ENCODE measurements at regions not wholly inside any gene's neighbourhood (a gene's known extent, or its start where the extent isn't known, plus 50 kb on each side); places are given as distances from the start of the nearest gene placed in this dataset.

DNA sequence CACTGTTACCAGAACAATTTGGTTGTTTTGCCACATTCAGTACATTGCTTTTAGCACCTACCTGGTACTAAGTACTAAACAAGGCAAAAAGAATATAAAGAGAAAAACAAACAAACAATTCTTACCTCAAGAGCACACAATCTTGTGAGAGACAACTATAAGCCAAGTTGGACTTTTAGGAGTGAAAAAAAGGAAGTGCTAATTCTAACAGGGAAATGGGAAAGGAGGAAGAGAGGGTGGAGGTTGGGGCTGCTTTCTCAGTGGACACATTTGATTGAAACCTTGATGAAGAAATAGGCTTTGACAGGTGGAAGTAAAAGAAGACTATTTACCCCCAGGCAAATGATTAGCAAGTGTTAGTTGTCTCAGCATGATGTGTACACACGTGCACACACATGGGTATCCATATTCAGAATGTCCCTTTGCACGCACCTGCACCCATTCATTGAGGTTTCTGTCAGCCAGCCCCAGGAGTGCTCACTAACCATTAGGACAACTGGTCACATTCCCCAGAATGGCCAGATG is 302.6 kb downstream of the ACTL7B start:
- intact Hi-C loops (cut with DNase I; ENCODE audit: low total_unique reads): no loop called here
- TF ChIP-seq, protein P1, sequence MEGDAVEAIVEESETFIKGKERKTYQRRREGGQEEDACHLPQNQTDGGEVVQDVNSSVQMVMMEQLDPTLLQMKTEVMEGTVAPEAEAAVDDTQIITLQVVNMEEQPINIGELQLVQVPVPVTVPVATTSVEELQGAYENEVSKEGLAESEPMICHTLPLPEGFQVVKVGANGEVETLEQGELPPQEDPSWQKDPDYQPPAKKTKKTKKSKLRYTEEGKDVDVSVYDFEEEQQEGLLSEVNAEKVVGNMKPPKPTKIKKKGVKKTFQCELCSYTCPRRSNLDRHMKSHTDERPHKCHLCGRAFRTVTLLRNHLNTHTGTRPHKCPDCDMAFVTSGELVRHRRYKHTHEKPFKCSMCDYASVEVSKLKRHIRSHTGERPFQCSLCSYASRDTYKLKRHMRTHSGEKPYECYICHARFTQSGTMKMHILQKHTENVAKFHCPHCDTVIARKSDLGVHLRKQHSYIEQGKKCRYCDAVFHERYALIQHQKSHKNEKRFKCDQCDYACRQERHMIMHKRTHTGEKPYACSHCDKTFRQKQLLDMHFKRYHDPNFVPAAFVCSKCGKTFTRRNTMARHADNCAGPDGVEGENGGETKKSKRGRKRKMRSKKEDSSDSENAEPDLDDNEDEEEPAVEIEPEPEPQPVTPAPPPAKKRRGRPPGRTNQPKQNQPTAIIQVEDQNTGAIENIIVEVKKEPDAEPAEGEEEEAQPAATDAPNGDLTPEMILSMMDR (IDR thresholded peaks at IDR 0.05): no peak
- no peak overlapping the region for H3K4me3 ChIP-seq
- peaks cover 0 to 6% (median 0%) of the 10 kb centered on the region in 4 donors for H3K4me1 ChIP-seq
- DNase-seq: no peak
- H3K27me3 ChIP-seq: no peaks in the 10 kb centered on the region
- H3K9me3 ChIP-seq: no peaks in the 10 kb centered on the region
- H3K36me3 ChIP-seq: no peaks in the 10 kb centered on the region
- no peak overlapping the region for H3K27ac ChIP-seq

DNA sequence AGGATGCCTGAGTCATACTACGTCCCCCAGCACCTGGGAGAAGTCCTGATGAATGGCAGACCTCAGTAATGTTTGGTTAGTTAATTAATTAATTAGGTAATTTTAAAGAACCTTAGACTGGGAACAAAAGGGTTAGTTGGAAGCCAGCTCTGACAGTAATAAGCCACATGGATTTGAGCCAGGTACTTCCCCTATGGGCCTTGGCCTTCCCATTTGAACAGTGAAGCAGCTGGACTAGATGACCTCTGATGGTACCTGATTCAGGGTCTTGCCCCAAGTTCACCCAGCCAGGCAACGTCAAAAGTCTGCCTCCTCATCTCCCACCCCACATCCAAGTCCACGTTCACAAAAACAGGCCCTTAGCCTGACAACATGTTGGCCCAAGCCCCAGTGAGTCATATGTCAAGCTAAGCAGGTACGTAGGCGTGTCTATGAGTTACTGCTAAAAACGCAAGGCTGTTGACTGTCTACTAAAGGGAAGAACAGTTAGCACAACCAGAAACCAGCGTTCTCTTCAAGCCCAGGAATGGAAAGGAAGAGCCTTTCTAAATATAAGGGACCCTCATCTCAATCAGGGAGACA is 303.2 kb downstream of the ACTL7B start:
- DNase-seq: no peak

DNA sequence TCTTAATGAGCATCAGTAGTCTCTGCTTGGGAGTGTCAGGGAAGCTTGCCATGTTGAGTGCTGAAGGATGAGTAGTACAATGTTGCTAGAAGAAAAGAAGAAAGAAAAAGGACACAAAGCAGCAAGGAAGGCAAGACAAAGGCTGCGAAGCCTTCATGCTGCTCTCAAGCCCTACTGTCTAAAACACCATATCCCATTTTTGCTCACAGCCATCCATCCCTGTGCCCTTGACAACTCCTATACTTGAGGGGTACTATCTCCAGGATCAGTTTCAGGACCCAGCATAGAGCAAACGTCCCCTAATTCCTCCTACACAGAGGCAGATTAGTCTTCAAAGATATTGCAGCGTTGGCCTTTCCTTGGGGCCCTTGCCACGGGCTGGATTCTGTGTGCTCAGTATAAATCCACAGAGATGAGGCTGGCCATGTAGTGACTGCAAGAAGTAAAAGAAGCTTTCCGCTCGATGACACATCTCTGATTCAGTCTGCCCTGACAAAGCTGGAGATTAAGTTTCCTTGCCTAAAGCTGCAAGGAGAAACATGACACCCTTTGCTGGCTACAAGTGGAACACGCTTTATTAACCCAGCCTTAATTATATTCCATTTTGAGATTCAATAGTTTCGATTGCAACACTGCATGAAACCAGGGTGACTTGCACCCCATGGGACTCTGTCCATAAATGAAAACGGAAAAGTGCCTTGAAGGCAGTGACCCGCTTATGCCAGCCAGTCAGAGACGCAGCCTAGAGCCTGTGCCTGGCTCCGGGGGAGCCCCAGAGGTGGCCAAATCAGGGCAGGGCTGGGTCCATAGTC is 304.6 kb downstream of the ACTL7B start:
- H3K9me3 ChIP-seq: no peaks in the 10 kb centered on the region
- no peak for DNase-seq
- no peak overlapping the region for H3K4me3 ChIP-seq
- H3K36me3 ChIP-seq: no peaks in the 10 kb centered on the region
- intact Hi-C loops (cut with DNase I; ENCODE audit: low total_unique reads): no loop called here
- no peak overlapping the region for H3K27ac ChIP-seq
- TF ChIP-seq, protein P1 (IDR thresholded peaks at IDR 0.05): no peak
- H3K27me3 ChIP-seq: no peaks in the 10 kb centered on the region
- peaks cover 0 to 6% (median 0%) of the 10 kb centered on the region in 4 donors for H3K4me1 ChIP-seq

More for the DNA sequence above, 303.2 kb downstream of the ACTL7B start:
- Histone ChIP-seq H3K36me3 (no peaks in the 10 kb centered on the region), H3K27ac (no peak overlapping the region), H3K4me1 (peaks cover 0 to 6% (median 0%) of the 10 kb centered on the region in 4 donors), H3K9me3 (no peaks in the 10 kb centered on the region), H3K27me3 (no peaks in the 10 kb centered on the region), H3K4me3 (no peak overlapping the region)
- TF ChIP-seq, protein P1 (IDR thresholded peaks at IDR 0.05): no peak
- intact Hi-C loops (cut with DNase I; ENCODE audit: low total_unique reads): no loop called here

DNA sequence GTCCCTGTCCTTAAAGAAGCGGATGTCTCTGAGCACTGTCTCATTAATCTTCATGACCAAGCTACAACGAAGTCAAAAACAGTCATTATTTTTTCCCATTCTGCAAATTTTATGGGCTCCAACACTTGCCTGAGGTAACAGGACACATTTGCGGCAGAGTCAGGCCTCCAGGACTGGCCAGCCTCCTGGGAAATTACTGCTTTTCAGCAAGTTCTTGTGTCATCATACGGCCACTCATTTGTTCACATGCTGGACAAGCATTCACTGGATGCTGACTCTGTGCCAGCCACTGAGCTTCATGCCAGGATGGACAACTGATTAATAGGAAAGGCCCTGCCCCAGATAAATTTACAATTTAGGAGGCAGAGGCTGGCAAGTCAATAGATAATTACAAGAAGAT is 305.7 kb downstream of the ACTL7B start:
- H3K9me3 ChIP-seq: no peaks in the 10 kb centered on the region
- no peaks in the 10 kb centered on the region for H3K27me3 ChIP-seq
- TF ChIP-seq, protein P1 (IDR thresholded peaks at IDR 0.05): no peak
- DNase-seq: no peak
- no peak overlapping the region for H3K4me3 ChIP-seq
- H3K27ac ChIP-seq: no peak overlapping the region
- H3K36me3 ChIP-seq: no peaks in the 10 kb centered on the region
- intact Hi-C loops (cut with DNase I; ENCODE audit: low total_unique reads): no loop called here
- H3K4me1 ChIP-seq: peaks cover 0 to 6% (median 0%) of the 10 kb centered on the region in 4 donors

DNA sequence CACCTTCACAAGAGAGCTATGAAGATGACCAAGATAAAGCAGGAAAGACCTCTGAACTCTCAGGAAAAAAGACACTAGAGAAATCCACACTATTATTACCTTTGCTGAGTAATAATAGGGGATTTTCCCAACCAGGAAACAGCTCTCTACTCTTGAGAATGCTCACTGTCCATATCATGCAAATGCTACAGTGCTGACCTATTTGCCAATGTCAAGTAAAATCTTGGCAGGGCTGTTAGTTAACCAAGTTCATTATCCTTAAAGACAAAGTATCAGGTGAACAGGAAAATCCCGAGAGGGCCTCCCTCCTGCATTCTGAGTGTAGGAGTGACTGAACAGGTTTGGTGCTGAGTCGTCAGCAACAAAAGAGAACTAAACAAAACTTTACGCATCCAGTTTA is 306.6 kb downstream of the ACTL7B start:
- intact Hi-C loops (cut with DNase I; ENCODE audit: low total_unique reads): no loop called here
- H3K4me1 ChIP-seq: peaks cover 0 to 6% (median 0%) of the 10 kb centered on the region in 4 donors
- no peaks in the 10 kb centered on the region for H3K9me3 ChIP-seq
- no peaks in the 10 kb centered on the region for H3K27me3 ChIP-seq
- no peak for DNase-seq
- H3K4me3 ChIP-seq: no peak overlapping the region
- H3K36me3 ChIP-seq: no peaks in the 10 kb centered on the region
- TF ChIP-seq, protein P1 (IDR thresholded peaks at IDR 0.05): no peak
- H3K27ac ChIP-seq: no peak overlapping the region
